ENCODE measurements at regions not wholly inside any gene's neighbourhood (a gene's known extent, or its start where the extent isn't known, plus 50 kb on each side); places are given as distances from the start of the nearest gene placed in this dataset.

- no peak overlapping the region for H3K23ac ChIP-seq (ENCODE audit: low read depth, low read length)
- in situ Hi-C loops (cut with MboI; ENCODE audit: low sequenced_read_pairs): no loop called here
- no peak overlapping the region for H2BK5ac ChIP-seq (ENCODE audit: low read depth, low read length, poor library complexity, severe bottlenecking)
- no peaks in the 10 kb centered on the region for H3K4me1 ChIP-seq (ENCODE audit: control insufficient read depth, insufficient read depth, low read length)
- TF ChIP-seq BHLHE40 (IDR thresholded peaks at IDR 0.05; ENCODE audit: low read depth, low read length): no peak
- TF ChIP-seq RAD21 (IDR thresholded peaks at IDR 0.05; ENCODE audit: low read length): no peak
- TF ChIP-seq SMC3 (IDR thresholded peaks at IDR 0.05; ENCODE audit: low read depth, low read length): no peak
- no peak for TF ChIP-seq FOS (IDR thresholded peaks at IDR 0.05; ENCODE audit: low read depth, low read length)
- no peak for TF ChIP-seq CEBPB (IDR thresholded peaks at IDR 0.05; ENCODE audit: low read depth, low read length)
- TF ChIP-seq RCOR1 (IDR thresholded peaks at IDR 0.05; ENCODE audit: insufficient replicate concordance, low read length): no peak
- no peak for TF ChIP-seq NFE2L2 (IDR thresholded peaks at IDR 0.05; ENCODE audit: low read depth, low read length)
- TF ChIP-seq POLR2A (IDR thresholded peaks at IDR 0.05; ENCODE audit: low read depth, low read length): no peak
- no peak for TF ChIP-seq MXI1 (IDR thresholded peaks at IDR 0.05; ENCODE audit: borderline replicate concordance, low read depth, low read length)
- TF ChIP-seq CTCF (conservative IDR thresholded peaks at IDR 0.05; ENCODE audit: low read depth, low read length): no peak
- TF ChIP-seq MAZ (IDR thresholded peaks at IDR 0.05; ENCODE audit: borderline replicate concordance, low read depth, low read length): no peak
- no peak for TF ChIP-seq ELK1 (IDR thresholded peaks at IDR 0.05; ENCODE audit: borderline replicate concordance, low read depth, low read length)
- TF ChIP-seq RFX5 (IDR thresholded peaks at IDR 0.05; ENCODE audit: low read depth, low read length): no peak
- TF ChIP-seq CHD1 (IDR thresholded peaks at IDR 0.05; ENCODE audit: low read depth, low read length): no peak
- no peak for TF ChIP-seq MAFK (IDR thresholded peaks at IDR 0.05; ENCODE audit: low read depth, low read length)
- no peak for TF ChIP-seq USF2 (IDR thresholded peaks at IDR 0.05; ENCODE audit: low read depth, low read length)
- DNase-seq: no peak
- H2AFZ ChIP-seq (replicated peaks; ENCODE audit: low read length, poor library complexity): no peak overlapping the region
- no peak for ATAC-seq (ENCODE audit: low read depth)
- H2BK20ac ChIP-seq (ENCODE audit: low read depth, low read length): no peak overlapping the region
- H4K8ac ChIP-seq (ENCODE audit: low read depth in 2 of 2, low read length in 2 of 2): no peak overlapping the region
- intact Hi-C loops (cut with micrococcal nuclease): no loop called here
- 100% methylated on average over 1 of the region's 5 CpGs; no CpG with 5 or more reads in 1 of the 2 experiments for WGBS, 2 experiments (ENCODE audit: extremely low coverage in 2 of 2, insufficient read length in 1 of 2)
- no peaks in the 10 kb centered on the region for H4K20me1 ChIP-seq (ENCODE audit: insufficient read depth, low read length)
- no peak overlapping the region for H3K14ac ChIP-seq (replicated peaks; ENCODE audit: low read depth, low read length)
- no peak overlapping the region for H3K9ac ChIP-seq (ENCODE audit: low read depth, low read length)
- no peak overlapping the region for H3K18ac ChIP-seq (ENCODE audit: low read depth, low read length)
- peaks cover 80% of the 10 kb centered on the region for H3K27me3 ChIP-seq (ENCODE audit: control insufficient read depth, insufficient read depth, low read length)
- peaks cover 3% of the 10 kb centered on the region; the same call in 1 of the 2 replicates for H3K9me1 ChIP-seq (ENCODE audit: insufficient read depth, low read length)
- no peaks in the 10 kb centered on the region for H3K36me3 ChIP-seq (ENCODE audit: control insufficient read depth, insufficient read depth, low read length)
- H3K56ac ChIP-seq (ENCODE audit: extremely low read depth, insufficient read depth, low read length): no peak overlapping the region
- ChIA-PET CTCF (no interaction called here), POLR2A (ENCODE audit: unreplicated experiment) (no interaction called here)
- no peak overlapping the region for H2BK15ac ChIP-seq (ENCODE audit: low read depth, low read length)
- BruUV-seq (replicated peaks): no TSS peak
- no peak overlapping the region for H3K27ac ChIP-seq (ENCODE audit: insufficient read depth, low read length)
- no peaks in the 10 kb centered on the region for H3K9me3 ChIP-seq (ENCODE audit: control insufficient read depth, insufficient read depth, low read length)
- H4K91ac ChIP-seq (ENCODE audit: insufficient read depth, low read depth, low read length): no peak overlapping the region
- no peak overlapping the region for H3K4me3 ChIP-seq (ENCODE audit: insufficient read depth, low read depth, low read length)
- H3K4me2 ChIP-seq (ENCODE audit: low read depth, low read length): no peak overlapping the region
- no peak overlapping the region for H3K4ac ChIP-seq (ENCODE audit: low read depth, low read length)
- no peak overlapping the region for H2BK120ac ChIP-seq (ENCODE audit: low read depth, low read length)
- no peak overlapping the region for H2AK5ac ChIP-seq (ENCODE audit: low read depth, low read length)
- no peak overlapping the region for H2AK9ac ChIP-seq (replicated peaks; ENCODE audit: low read depth, low read length, poor library complexity)
- H4K5ac ChIP-seq (ENCODE audit: low read depth, low read length): no peak overlapping the region
- no peaks in the 10 kb centered on the region for H3K79me1 ChIP-seq (ENCODE audit: low read depth in 1 of 2, low read length in 2 of 2)
- dilution Hi-C loops (cut with HindIII; ENCODE audit: low sequenced_read_pairs, unreplicated experiment): no loop called here
Measured at GRCh38 chr15:70437882-70438451, 325.4 kb downstream of the UACA start.
